Adrenal gland (tissue), 9 donors: ENCODE measurements at regions not wholly inside any gene's neighbourhood (a gene's known extent, or its start where the extent isn't known, plus 50 kb on each side); places are given as distances from the start of the nearest gene placed in this dataset.

Experiments used
- DNase-seq, 7 donors: peaks; one replicate each; pipeline ENCODE4 v3.0.0-alpha.2; 2019 to 2020
- H3K27ac ChIP-seq, 5 donors: fragments of 200-600 bp; sonication (generic) in 4 of 5; 1 replicate in 3 of 5; 2 replicates in 2 of 5; pipeline versions ENCODE4 v1.5.1 to v1.8.0; 2016 to 2020; ENCODE audit warnings: mild to moderate bottlenecking in 1 of 5
- H3K27me3 ChIP-seq: fragments of 200-600 bp; 2 replicates; pipeline ENCODE4 v1.8.0; 2021
- H3K36me3 ChIP-seq, 2 donors: fragments of 200-600 bp; replicated peaks in 1 of 2; 1 replicate in 1 of 2; 2 replicates in 1 of 2; pipeline versions ENCODE4 v1.5.1 to v1.8.0; 2018 to 2022
- H3K4me1 ChIP-seq, 2 donors: fragments of 200-600 bp; replicated peaks in 1 of 2; 1 replicate in 1 of 2; 2 replicates in 1 of 2; pipeline versions ENCODE4 v1.5.1 to v1.8.0; 2018 to 2021
- H3K4me3 ChIP-seq, 4 donors: fragments of 200-600 bp; sonication (generic) in 3 of 4; one replicate each; pipeline ENCODE4 v1.5.1; 2016 to 2018
- H3K9me3 ChIP-seq, 3 donors: fragments of 200-600 bp; sonication (generic) in 1 of 3; replicated peaks in 1 of 3; 1 replicate in 2 of 3; 2 replicates in 1 of 3; pipeline versions ENCODE4 v1.5.1 to v1.8.0; 2016 to 2021
- CTCF ChIP-seq, 6 experiments: fragments of 450-650 bp in 4 of 6; fragments of 200-600 bp in 2 of 6; sonication (generic) in 1 of 6; IDR thresholded peaks; 1 replicate in 5 of 6; 2 replicates in 1 of 6; pipeline versions ENCODE4 v1.5.1 to v1.8.0; 2016 to 2021; ENCODE audit warnings: antibody characterized with exemption in 6 of 6, mild to moderate bottlenecking in 2 of 6, moderate library complexity in 1 of 6
- POLR2A ChIP-seq, 2 donors: fragments of 450-650 bp; IDR thresholded peaks; one replicate each; pipeline ENCODE4 v1.6.1; 2017; ENCODE audit warnings: antibody characterized with exemption in 2 of 2, mild to moderate bottlenecking in 2 of 2, moderate library complexity in 1 of 2
- WGBS, 4 donors: extraction: QIAGEN DNeasy Blood & Tissue Kit in 2 of 4; methylation state at CpG; one replicate each; pipeline versions ENCODE4 v1.1.5 to v1.1.7; 2013 to 2017; 5-methylcytosine and 5-hydroxymethylcytosine counted together
- intact Hi-C, 2 donors: fragments of 100-400 bp; cut with DNase I; formaldehyde crosslinking; loops; one replicate each; pipeline versions ENCODE4 v1.14.1 to v1.15.0; 2022 to 2023
- donor health status: healthy with polysubstance abuse.
- donor health status: Bipolar disorder and iron deficiency.
- donor health status: DM: yes; HTN: yes; CAD: no.
- donor health status: DM: no; HTN: no; CAD: no.
- donor health status: DM: no; HTN: no; CAD: no.

DNA sequence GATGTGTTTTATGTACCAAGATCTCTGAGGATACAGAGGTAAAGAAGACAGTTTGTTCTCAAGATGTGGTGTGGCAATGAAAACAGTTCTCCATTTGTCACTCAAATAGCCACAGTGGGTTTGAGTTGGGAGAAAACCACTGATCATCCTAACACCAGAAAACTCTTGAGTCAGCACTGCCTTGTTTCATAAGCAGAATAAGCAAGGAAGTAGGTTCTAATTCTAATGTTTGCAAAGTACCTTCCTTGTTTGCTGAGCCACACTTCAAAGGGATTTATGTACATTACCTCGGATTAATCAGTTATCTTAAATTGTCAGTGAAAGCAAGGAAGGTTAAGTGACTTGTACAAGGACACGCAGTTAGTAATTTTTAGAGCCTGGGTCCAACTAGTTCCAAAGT, 107.8 kb upstream of the BOC start:
- Histone ChIP-seq H3K27me3 (no peaks in the 10 kb centered on the region), H3K4me1 (no peaks in the 10 kb centered on the region), H3K9me3 (no peaks in the 10 kb centered on the region), H3K36me3 (no peaks in the 10 kb centered on the region), H3K4me3 (no peak overlapping the region), H3K27ac (no peak overlapping the region)
- intact Hi-C loops, result no loop called here
- DNase-seq, result no peak
- WGBS, 4 donors, result 58 to 64% (median 62%) methylated on average over 2 of the region's 2 CpGs
- TF ChIP-seq POLR2A (IDR thresholded peaks at IDR 0.05) (no peak), CTCF (IDR thresholded peaks at IDR 0.05) (no peak)

GRCh38 chr3:113104357-113105092, 106.8 kb upstream of the BOC start:
- no peaks in the 10 kb centered on the region for H3K9me3 ChIP-seq
- 72 to 82% (median 79%) methylated on average over 10 to 11 of the region's 11 CpGs for WGBS, 4 donors
- intact Hi-C loops, result no loop called here
- H3K27me3 ChIP-seq, result no peaks in the 10 kb centered on the region
- no peaks in the 10 kb centered on the region for H3K4me1 ChIP-seq
- no peak overlapping the region for H3K27ac ChIP-seq
- H3K4me3 ChIP-seq, result no peak overlapping the region
- H3K36me3 ChIP-seq, result no peaks in the 10 kb centered on the region
- no peak for TF ChIP-seq CTCF (IDR thresholded peaks at IDR 0.05)
- no peak for TF ChIP-seq POLR2A (IDR thresholded peaks at IDR 0.05)
- no peak for DNase-seq

DNA sequence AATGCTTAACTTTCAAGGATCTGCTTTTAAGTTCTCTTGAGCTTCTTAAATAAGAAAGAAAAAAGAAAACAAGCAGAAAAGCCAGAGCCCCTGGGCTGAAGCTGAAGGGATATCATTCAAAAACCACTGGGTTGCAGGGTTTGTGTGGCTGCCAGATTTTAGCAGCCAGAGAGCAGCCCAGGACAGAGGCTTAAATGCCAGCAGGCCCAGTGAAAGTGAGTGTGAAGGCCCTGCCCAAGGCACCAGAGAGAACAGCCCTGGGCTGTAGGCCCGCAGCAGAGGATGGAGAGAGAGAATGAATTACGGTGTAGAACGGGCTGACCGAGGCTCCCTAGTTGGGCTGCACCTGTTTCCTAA, 106.3 kb upstream of the BOC start:
- Histone ChIP-seq H3K9me3 (no peaks in the 10 kb centered on the region), H3K27ac (no peak overlapping the region), H3K4me1 (no peaks in the 10 kb centered on the region), H3K4me3 (no peak overlapping the region), H3K27me3 (no peaks in the 10 kb centered on the region), H3K36me3 (no peaks in the 10 kb centered on the region)
- TF ChIP-seq CTCF (IDR thresholded peaks at IDR 0.05), result no peak
- TF ChIP-seq POLR2A (IDR thresholded peaks at IDR 0.05), result no peak
- intact Hi-C loops, result no loop called here
- DNase-seq, result no peak
- WGBS, 4 donors, result 54 to 78% (median 67%) methylated on average over 4 of the region's 4 CpGs

GRCh38 chr3:113105966-113106660, 105.2 kb upstream of the BOC start:
- H3K27ac ChIP-seq, result no peak overlapping the region
- intact Hi-C loops, result no loop called here
- 79 to 84% (median 84%) methylated on average over 4 of the region's 4 CpGs for WGBS, 4 donors
- no peaks in the 10 kb centered on the region for H3K4me1 ChIP-seq
- no peak overlapping the region for H3K4me3 ChIP-seq
- no peak for TF ChIP-seq CTCF (IDR thresholded peaks at IDR 0.05)
- TF ChIP-seq POLR2A (IDR thresholded peaks at IDR 0.05), result no peak
- no peaks in the 10 kb centered on the region for H3K9me3 ChIP-seq
- no peaks in the 10 kb centered on the region for H3K36me3 ChIP-seq
- no peak for DNase-seq
- H3K27me3 ChIP-seq, result no peaks in the 10 kb centered on the region
